ENCODE measurements at regions not wholly inside any gene's neighbourhood (a gene's known extent, or its start where the extent isn't known, plus 50 kb on each side); places are given as distances from the start of the nearest gene placed in this dataset.

GRCh38 chr3:94627689-94628088 lies 564.8 kb downstream of the NSUN3 start:
- no peak overlapping the region for H3K4me3 ChIP-seq (ENCODE audit: low read depth, low read length, poor library complexity, severe bottlenecking)
- no peak for TF ChIP-seq CTCF (IDR thresholded peaks at IDR 0.05; ENCODE audit: low read length)
- TF ChIP-seq EZH2 (IDR thresholded peaks at IDR 0.05; ENCODE audit: borderline replicate concordance, low read length), result no peak
- H3K9ac ChIP-seq (ENCODE audit: low read length), result no peak overlapping the region

DNA sequence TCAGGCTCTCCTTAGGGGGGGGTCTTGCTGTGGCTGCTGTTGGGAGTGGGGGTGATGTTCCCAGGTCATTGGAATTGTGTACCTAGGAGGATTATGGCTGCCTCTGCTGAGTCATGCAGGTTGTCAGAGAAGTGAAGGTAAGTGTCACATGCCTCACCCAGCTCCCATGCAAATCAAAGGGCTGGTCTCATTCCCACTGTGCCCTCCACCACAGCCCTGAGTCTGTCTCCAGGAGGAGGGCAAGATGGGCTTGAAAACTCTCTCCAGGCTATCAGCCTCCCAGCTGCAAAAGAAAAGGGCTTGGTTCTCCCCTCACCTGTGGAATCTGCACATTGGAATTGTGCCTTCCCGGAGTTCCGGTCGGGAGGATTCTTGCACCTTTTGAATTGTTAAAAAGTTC lies 580.5 kb downstream of the NSUN3 start:
- H3K4me3 ChIP-seq (ENCODE audit: low read depth, low read length, poor library complexity, severe bottlenecking), result no peak overlapping the region
- no peaks in the 10 kb centered on the region for H4K20me1 ChIP-seq (ENCODE audit: insufficient read depth, low read length)
- H3K27me3 ChIP-seq (ENCODE audit: insufficient read depth, low read length), result no peaks in the 10 kb centered on the region
- H3K79me2 ChIP-seq (ENCODE audit: insufficient read depth, low read length), result no peaks in the 10 kb centered on the region
- no peaks in the 10 kb centered on the region for H3F3A ChIP-seq (ENCODE audit: insufficient read depth, low read length)
- no peaks in the 10 kb centered on the region for H3K9me3 ChIP-seq (ENCODE audit: low read length)
- no peak overlapping the region for H3K9ac ChIP-seq (ENCODE audit: low read length)
- no peak for TF ChIP-seq CTCF (IDR thresholded peaks at IDR 0.05; ENCODE audit: low read length)
- TF ChIP-seq EZH2 (IDR thresholded peaks at IDR 0.05; ENCODE audit: borderline replicate concordance, low read length), result no peak
- H3K4me2 ChIP-seq (ENCODE audit: low read length), result no peak overlapping the region
- H3K27ac ChIP-seq (ENCODE audit: low read depth, low read length, poor library complexity, severe bottlenecking), result no peak overlapping the region
- no peaks in the 10 kb centered on the region for H3K9me2 ChIP-seq (ENCODE audit: low read depth, low read length)
- H2AFZ ChIP-seq (ENCODE audit: low read length), result no peak overlapping the region
- H3K4me1 ChIP-seq (ENCODE audit: insufficient read depth, low read length, severe bottlenecking), result no peaks in the 10 kb centered on the region
- H3K36me3 ChIP-seq (ENCODE audit: insufficient read depth, low read length), result no peaks in the 10 kb centered on the region

More at GRCh38 chr3:94627689-94628088, 564.8 kb downstream of the NSUN3 start:
- no peaks in the 10 kb centered on the region for H3K9me3 ChIP-seq (ENCODE audit: low read length)
- no peak overlapping the region for H3K27ac ChIP-seq (ENCODE audit: low read depth, low read length, poor library complexity, severe bottlenecking)
- H4K20me1 ChIP-seq (ENCODE audit: insufficient read depth, low read length), result no peaks in the 10 kb centered on the region
- no peaks in the 10 kb centered on the region for H3K79me2 ChIP-seq (ENCODE audit: insufficient read depth, low read length)
- no peaks in the 10 kb centered on the region for H3K4me1 ChIP-seq (ENCODE audit: insufficient read depth, low read length, severe bottlenecking)
- no peak overlapping the region for H3K4me2 ChIP-seq (ENCODE audit: low read length)
- H3K9me2 ChIP-seq (ENCODE audit: low read depth, low read length), result no peaks in the 10 kb centered on the region
- H2AFZ ChIP-seq (ENCODE audit: low read length), result no peak overlapping the region
- H3F3A ChIP-seq (ENCODE audit: insufficient read depth, low read length), result no peaks in the 10 kb centered on the region
- no peaks in the 10 kb centered on the region for H3K27me3 ChIP-seq (ENCODE audit: insufficient read depth, low read length)
- no peaks in the 10 kb centered on the region for H3K36me3 ChIP-seq (ENCODE audit: insufficient read depth, low read length)

- Histone ChIP-seq H3K9ac (ENCODE audit: low read length) (no peak overlapping the region), H3K9me2 (ENCODE audit: low read depth, low read length) (no peaks in the 10 kb centered on the region)
Observed at GRCh38 chr3:94645790-94646189, 582.9 kb downstream of the NSUN3 start.

More at GRCh38 chr3:94645790-94646189, 582.9 kb downstream of the NSUN3 start:
- H3K79me2 ChIP-seq (ENCODE audit: insufficient read depth, low read length), result no peaks in the 10 kb centered on the region
- H3K27ac ChIP-seq (ENCODE audit: low read depth, low read length, poor library complexity, severe bottlenecking), result no peak overlapping the region
- no peaks in the 10 kb centered on the region for H3K4me1 ChIP-seq (ENCODE audit: insufficient read depth, low read length, severe bottlenecking)
- H4K20me1 ChIP-seq (ENCODE audit: insufficient read depth, low read length), result no peaks in the 10 kb centered on the region
- no peak overlapping the region for H2AFZ ChIP-seq (ENCODE audit: low read length)
- H3K9me3 ChIP-seq (ENCODE audit: low read length), result no peaks in the 10 kb centered on the region
- no peaks in the 10 kb centered on the region for H3K27me3 ChIP-seq (ENCODE audit: insufficient read depth, low read length)
- TF ChIP-seq EZH2 (IDR thresholded peaks at IDR 0.05; ENCODE audit: borderline replicate concordance, low read length), result no peak
- no peak for TF ChIP-seq CTCF (IDR thresholded peaks at IDR 0.05; ENCODE audit: low read length)
- no peaks in the 10 kb centered on the region for H3F3A ChIP-seq (ENCODE audit: insufficient read depth, low read length)
- no peak overlapping the region for H3K4me3 ChIP-seq (ENCODE audit: low read depth, low read length, poor library complexity, severe bottlenecking)
- no peaks in the 10 kb centered on the region for H3K36me3 ChIP-seq (ENCODE audit: insufficient read depth, low read length)
- no peak overlapping the region for H3K4me2 ChIP-seq (ENCODE audit: low read length)
